Fibroblast of skin of back (primary cell): ENCODE measurements at regions not wholly inside any gene's neighbourhood (a gene's known extent, or its start where the extent isn't known, plus 50 kb on each side); places are given as distances from the start of the nearest gene placed in this dataset.

ENCODE experiments used
- DNase-seq: peaks from one replicate; pipeline ENCODE4 v3.0.0-alpha.2; 2013

DNA sequence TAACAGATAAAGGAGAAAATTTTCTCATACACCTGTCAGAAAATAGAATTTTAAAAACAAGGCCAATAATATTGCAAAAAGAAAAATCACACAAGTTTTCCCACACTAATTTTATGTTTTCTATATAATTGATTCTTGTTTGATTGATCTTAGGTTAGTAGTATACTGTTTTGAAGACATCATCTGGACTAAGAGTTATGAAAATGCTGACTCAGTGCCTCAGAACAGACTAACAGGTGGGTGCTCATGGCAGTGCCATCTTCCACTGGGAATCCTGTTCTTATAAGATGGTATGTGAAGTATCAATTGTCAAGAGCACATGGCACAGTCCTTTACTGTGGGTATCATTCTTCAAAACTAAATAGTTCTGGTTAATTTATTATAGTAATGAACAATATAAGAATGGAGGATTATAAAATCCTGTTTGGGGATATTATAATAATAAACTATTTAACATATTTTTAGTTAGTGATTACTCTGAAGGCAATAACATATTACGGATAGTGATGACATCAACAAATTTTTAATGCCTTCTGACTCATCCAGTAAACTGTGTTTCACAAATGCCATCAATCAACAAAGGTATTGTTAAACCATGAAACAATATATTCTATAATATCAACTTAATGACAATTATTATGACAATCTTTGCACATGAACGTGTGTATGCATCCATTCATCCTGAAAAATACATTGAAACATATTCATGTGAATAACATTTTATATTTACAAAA is 384.6 kb upstream of the KHDRBS2 start:
- no peak for DNase-seq

DNA sequence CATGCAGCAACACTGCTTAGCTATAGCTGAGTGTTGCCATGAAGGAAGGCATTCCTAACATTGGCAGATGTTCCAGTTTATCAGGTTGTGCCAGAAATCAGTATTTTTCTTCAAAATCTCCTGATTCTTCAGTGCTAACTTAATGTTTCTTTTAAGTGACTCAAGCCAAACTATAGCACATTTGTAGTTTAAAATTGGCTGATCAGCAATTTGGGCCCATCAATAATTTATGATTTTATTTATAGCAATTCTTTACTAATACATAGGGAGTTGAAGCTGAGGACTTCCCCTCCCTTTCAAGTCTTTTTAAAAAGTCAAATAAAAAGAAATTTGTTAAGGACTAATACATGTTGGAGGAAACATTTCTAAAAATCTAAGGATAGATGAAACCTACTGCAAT is 383.8 kb upstream of the KHDRBS2 start:
- no peak for DNase-seq

GRCh38 chr6:62652692-62653328 is 366.8 kb upstream of the KHDRBS2 start:
- peak; percentile 1 for DNase-seq

GRCh38 chr6:62645274-62645673 is 359.2 kb upstream of the KHDRBS2 start:
- DNase-seq, result no peak

- no peak for DNase-seq
Measured at GRCh38 chr6:62640749-62641148, 354.7 kb upstream of the KHDRBS2 start.

GRCh38 chr6:62626661-62627060 is 340.6 kb upstream of the KHDRBS2 start:
- DNase-seq, result no peak

DNA sequence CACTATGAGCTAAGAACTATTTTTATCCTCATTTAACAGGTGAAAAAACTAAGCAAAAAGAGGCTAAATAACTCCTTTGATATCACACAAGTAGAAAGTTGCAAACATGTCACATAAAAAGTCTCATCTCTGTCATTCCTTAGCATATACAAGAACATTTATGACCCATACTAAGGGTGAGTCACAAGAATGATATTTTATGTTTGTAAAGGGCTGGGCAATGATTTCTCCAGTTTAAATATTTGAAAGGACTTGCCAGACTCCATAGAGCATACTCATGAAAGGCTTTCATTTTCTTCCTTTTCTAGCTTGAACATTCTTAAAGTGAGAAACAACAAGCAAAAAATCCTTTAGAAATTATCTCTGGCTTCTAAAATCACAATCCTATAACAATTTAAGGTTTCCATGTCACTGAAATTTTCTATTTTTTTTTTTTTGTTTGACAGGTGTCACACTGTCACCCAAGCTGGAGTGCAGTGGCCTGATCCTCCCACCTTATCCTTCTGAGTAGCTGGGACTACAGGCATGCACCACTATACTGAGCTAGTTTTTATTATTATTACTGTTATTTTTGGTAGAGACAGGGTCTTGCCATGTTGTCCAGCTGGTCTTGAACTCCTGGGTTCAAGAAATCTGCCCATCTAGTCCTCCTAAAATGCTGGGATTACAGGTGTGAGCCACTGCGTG is 338.0 kb upstream of the KHDRBS2 start:
- DNase-seq, result no peak

- DNase-seq, result no peak
Measured at GRCh38 chr6:62615366-62616015, 329.5 kb upstream of the KHDRBS2 start.

- no peak for DNase-seq
Measured at GRCh38 chr6:62614442-62614841, 328.4 kb upstream of the KHDRBS2 start.

GRCh38 chr6:62613928-62614327 is 327.9 kb upstream of the KHDRBS2 start:
- no peak for DNase-seq

GRCh38 chr6:62612471-62612870 is 326.4 kb upstream of the KHDRBS2 start:
- DNase-seq, result no peak

- no peak for DNase-seq
Measured at GRCh38 chr6:62570372-62570771, 284.3 kb upstream of the KHDRBS2 start.

DNA sequence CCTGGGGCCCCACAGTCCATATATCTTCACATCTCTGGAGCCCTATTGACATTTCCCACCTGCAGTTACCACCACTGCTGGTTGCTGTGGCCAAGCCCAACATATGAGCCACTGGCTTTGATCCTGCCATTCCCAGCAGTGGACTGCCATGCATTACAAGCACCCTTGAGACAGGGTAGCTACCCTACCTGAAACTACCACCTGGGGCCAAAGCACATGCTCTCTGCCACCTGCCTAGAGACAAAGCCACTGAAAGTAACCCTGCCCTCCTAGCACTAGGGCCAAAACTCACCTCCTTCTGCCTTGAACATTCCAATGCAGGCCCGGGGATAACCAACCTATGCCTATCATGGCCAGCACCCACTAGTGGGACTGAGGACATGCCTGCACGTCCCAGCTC is 255.5 kb upstream of the KHDRBS2 start:
- DNase-seq, result no peak

DNA sequence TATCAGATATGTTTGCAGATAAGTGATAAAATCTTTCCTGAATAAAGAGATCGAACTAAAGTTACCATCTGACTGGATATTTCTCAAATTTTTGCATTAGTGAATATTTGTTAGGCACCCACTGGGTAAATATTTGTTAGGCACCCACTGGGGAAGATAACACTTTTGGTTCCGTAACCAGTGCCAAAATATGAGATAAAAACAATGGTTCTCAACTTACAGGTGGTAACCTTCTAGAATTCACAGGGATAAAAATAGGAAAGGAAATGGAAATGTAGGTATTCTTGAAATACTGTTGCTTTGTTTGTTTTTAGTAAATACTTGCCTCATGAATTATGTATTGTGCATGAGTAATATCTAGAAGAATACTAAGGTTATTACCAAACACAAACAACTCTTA is 245.0 kb upstream of the KHDRBS2 start:
- DNase-seq, result no peak

DNA sequence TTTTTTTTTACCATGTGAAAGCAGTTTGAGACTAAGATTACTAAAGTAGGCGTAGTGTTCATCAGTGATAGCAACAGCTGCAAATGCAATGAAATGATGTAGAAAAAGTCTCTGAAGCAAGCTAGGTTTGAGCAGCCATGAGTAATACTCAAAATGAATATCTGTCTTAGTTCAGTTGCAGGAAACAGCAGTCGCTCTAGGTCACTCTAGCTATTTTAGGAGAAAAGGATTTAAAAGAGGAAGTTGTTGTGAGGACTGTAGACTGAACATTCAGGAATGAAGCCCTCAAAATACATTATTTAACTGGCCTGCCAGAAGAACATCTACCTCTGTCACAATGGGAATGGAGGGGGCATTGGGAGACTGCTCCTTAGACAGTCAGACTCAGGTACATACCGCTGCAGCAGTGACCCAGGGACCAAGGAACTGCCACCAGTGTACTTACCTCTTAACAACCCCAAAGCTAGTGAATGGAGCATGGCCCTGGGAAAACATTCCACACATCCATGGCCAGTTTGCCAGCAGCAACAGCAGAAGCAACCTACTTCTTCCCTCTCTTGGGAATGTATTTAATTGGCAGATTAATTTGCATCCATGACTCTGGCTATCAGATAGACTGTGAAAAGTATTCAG is 243.0 kb upstream of the KHDRBS2 start:
- DNase-seq, result no peak

DNA sequence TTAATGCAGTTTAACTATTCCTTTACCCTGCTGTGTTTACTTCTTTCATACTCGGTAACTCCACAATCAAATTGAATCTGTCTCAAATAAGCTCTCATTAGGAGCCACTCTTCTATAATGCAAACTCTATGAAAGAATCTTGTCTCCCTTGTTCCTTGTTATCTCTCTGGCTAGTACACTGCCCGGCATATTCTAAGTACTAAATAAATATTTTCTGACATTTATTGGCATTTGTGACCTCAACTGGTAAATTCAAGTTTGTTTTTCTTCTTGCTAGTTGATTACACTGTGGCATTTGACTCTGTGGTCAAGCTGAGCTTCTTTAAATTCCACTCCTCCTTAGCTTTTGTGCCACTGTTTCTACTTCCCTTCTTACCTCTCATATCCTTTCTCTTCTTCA is 237.6 kb upstream of the KHDRBS2 start:
- no peak for DNase-seq

- no peak for DNase-seq
Measured at GRCh38 chr6:62519574-62519973, 233.5 kb upstream of the KHDRBS2 start.

DNA sequence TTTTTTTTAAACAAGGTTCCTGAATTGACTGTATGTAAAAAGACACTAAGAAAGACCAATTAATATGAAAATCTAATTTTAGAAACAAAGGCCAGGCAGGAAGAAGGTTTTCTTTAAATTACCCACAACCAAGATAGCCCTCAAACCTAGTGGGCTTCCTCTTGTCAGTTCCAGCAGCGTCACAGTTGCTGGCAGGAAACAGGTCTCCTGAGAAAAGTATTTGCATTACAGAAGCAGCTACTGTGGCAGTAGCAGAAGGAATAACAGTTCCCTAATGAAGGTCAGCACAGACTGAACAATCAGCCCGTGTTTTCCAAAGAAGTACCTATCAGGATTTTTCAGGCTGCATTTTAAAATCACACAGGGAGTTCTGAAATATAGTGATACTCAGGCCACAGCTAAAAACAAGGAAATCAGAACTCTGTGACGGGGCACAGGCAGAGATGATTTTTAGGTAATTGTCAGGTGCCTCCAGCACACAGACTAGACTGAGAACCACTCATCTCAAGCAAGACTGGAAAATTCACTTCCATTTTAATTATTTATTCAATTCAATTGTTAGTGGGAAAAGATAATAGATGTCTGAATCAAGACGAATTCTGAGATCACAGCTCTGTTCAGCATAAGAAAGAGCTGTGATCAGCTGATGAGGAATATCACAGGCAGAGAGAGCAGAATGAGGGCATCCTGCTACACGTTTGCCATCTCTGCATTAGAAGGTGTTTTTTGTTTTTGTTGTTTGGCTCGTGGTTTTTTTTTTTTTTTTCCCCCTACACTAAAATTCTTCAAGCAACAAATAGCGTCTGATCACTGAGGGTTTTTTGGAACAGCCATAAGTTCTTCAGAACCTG is 230.5 kb upstream of the KHDRBS2 start:
- DNase-seq, result no peak

GRCh38 chr6:62492192-62492822 is 206.3 kb upstream of the KHDRBS2 start:
- no peak for DNase-seq

- no peak for DNase-seq
Measured at GRCh38 chr6:62480544-62480943, 194.5 kb upstream of the KHDRBS2 start.

GRCh38 chr6:62479697-62480220 is 193.7 kb upstream of the KHDRBS2 start:
- DNase-seq, result no peak
